ENCODE measurements at regions not wholly inside any gene's neighbourhood (a gene's known extent, or its start where the extent isn't known, plus 50 kb on each side); places are given as distances from the start of the nearest gene placed in this dataset.
"Not testable (repeated sequence)": the region's sequence is repeated elsewhere in the genome, so short reads cannot be mapped to it uniquely, and the experiment has no call there.

DNA sequence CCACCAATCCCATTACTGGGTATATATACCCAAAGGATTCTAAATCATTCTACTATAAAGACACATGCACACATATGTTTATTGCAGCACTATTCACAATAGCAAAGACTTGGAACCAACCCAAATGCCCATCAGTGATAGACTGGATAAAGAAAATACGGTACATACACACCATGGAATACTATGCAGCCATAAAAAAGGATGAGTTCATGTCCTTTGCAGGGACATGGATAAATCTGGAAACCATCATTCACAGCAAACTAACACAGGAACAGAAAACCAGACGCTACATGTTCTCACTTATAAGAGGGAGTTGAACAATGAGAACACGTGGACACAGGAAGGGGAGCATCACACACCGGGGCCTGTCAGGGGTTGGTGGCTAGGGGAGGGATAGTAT lies 154.3 kb downstream of the TPBG start:
- DNase-seq, result not testable (repeated sequence)

DNA sequence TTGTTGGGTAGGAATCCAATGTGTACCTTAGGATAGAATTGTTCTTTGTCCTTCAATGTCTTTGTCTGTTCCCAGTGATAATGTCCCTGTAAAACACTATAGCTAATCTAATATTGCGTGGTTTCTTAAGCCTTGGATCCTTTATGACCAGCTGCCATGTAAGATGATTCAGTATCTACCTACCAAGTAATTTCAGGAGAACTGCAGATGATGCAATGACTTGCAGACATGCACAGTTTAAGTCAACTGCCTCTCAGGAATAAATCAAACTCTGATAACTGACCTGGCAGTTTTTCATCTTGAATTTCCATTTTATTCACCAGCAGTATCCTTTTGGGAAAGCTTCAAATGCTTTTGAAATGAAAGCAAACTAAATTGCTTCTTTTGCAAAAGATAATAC lies 157.8 kb downstream of the TPBG start:
- DNase-seq, result no peak

GRCh38 chr6:82521861-82522260 lies 158.2 kb downstream of the TPBG start:
- no peak for DNase-seq

DNA sequence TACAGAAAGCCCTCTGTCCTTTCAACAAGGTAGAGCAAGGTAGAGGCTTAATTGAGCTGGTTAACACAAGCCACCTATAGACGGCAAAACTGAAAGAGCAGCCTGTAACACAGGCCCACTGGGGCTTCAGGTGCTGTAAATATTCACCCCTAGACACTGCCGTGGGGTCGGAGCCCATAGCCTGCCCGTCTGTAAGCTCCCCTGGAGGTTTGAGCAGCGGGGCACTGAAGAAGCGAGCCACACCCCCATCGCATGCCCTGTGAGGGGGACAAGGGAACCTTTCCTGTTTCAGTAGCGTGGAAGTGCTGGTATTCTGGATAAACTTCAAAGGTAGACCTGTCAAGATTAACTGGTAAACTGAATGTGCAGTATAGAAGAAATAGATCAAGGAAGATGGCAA lies 160.4 kb downstream of the TPBG start:
- no peak for DNase-seq

DNA sequence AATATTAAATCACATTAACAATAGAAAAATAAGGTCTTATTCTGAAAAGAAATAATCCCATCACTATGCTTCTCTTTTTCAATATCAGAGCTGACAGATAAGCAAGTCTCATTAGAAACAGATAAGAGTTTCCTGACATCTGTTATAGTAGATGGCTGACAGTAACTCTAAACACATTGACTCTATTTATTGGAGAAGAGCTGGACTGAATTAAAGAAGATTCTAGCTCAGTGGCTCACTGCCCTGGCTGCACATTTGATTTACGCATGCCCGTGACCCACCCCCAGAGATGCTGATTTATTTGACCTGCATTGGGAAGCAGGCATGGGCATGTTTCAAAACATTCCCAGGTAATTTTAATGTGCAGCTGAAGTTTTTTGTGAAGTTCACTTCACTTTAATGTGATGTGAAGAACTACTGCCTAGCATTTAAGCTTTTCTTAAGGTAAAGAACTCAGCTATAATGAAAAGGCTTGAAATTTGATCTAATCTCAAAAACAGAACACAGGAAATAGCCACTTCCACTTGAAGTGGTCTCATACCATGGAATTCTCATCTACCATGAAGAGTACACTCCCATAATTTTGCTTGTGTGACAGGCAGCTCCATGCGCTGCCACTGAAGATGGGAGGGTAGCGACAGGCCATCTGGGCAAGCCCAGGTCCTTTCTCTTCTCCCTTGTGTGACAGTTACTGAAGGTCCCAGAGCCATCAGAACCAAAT lies 162.3 kb downstream of the TPBG start:
- DNase-seq, result no peak

DNA sequence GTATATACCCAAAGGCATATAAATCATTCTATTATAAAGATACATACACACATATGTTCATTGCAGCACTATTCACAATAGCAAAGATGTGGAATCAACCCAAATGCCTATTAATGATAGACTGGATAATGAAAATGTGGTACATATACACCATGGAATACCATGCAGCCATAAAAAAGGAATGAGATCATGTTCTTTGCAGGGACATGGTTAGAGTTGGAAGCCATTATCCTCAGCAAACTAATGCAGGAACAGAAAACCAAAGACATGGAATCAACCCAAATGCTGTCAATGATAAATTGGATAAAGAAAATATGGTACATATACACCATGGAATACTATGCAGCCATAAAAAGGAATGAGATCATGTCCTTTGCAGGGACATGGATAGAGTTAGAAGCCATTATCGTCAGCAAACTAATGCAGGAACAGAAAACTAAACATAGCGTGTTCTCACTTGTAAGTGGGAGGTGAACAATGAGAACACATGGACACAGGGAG lies 166.4 kb downstream of the TPBG start:
- DNase-seq, result not testable (repeated sequence)

DNA sequence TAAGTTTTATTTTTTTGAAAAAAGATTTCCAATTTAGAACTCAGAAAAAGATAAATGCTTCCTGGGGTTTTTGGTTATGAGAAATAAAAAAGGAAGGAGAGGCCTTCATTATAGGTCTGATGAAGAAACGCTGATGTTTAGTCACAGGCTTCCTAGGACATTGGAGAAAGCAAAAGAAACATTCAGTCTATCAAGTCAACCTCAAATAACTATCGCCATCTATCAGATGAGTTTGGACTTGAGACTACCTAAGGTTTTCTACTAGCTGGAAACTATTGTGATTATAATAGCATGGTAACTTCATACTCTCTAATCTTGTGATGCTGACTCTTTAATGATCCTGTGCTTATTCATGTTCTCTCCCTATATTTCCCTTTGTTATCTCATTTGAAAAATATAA lies 171.3 kb downstream of the TPBG start:
- no peak for DNase-seq

GRCh38 chr6:82549480-82549879 lies 185.9 kb downstream of the TPBG start:
- not testable (repeated sequence) for DNase-seq

GRCh38 chr6:82551311-82551710 lies 187.7 kb downstream of the TPBG start:
- DNase-seq, result not testable (repeated sequence)

- no peak for DNase-seq
Observed at GRCh38 chr6:82551831-82552230, 188.2 kb downstream of the TPBG start.

GRCh38 chr6:82553863-82554531 lies 190.4 kb downstream of the TPBG start:
- DNase-seq, result no peak

DNA sequence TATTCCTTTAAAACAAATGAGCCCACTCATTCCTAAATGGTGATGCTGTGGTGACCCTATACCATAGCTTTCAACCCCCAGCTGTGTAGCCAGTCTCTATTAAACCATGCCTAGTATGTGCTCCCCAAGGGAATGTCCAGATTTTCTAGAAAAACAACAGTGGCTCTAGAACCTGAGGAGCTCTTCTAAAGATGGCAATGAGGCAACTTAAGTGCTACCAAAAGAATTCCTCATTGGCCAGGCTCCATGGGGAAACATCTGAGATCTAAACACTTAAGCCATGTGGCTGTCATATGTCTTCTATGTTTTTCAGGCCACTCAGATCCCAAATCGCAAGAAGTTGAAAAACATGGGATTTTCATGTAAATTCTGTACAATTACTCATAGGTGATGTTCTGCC lies 191.0 kb downstream of the TPBG start:
- DNase-seq, result no peak

DNA sequence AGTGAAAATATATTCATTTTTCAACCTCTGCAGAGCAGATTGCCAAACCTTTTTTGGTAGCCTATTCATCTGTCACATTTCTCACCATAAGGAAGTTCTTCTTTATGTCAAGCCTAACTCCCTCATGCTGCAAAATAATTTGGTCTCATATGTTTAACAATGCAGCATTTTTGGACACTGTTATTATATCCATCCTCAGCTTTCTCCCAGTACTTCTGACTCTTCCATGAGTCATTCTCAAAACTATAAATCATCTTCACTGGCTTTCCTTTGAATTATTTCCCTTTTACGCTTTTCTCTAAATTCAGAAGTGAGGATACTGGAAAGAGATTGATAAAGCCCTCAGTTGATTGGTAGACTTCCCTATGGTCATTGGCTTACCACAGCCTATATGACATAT lies 192.2 kb downstream of the TPBG start:
- no peak for DNase-seq

DNA sequence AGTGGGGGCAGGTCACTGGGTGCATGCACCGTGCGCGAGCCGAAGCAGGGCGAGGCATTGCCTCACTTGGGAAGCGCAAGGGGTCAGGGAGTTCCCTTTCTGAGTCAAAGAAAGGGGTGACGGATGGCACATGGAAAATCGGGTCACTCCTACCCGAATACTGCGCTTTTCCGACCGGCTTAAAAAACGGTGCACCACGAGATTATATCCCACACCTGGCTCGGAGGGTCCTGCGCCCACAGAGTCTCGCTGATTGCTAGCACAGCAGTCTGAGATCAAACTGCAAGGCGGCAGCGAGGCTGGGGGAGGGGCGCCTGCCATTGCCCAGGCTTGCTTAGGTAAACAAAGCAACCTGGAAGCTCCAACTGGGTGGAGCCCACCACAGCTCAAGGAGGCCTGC lies 194.9 kb downstream of the TPBG start:
- DNase-seq, result not testable (repeated sequence)

DNA sequence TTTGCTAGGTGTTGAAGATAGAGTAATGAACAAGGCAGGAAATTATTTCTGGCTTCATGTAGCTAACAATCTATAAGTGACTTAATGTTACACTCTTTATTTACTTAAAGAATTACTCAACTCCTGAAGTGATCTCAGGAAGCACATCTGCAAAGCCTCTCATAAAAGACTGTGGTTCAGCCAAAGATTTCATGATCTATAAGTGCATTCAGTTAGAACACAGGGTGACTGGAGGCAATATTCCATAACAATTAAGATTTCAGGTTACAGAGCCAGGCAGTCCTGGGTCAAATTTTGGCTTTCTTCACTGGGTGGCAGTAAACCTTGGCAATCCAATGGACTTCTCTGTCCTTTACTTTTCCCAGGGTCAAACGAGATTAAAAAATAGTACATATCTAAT lies 204.0 kb downstream of the TPBG start:
- DNase-seq, result no peak

DNA sequence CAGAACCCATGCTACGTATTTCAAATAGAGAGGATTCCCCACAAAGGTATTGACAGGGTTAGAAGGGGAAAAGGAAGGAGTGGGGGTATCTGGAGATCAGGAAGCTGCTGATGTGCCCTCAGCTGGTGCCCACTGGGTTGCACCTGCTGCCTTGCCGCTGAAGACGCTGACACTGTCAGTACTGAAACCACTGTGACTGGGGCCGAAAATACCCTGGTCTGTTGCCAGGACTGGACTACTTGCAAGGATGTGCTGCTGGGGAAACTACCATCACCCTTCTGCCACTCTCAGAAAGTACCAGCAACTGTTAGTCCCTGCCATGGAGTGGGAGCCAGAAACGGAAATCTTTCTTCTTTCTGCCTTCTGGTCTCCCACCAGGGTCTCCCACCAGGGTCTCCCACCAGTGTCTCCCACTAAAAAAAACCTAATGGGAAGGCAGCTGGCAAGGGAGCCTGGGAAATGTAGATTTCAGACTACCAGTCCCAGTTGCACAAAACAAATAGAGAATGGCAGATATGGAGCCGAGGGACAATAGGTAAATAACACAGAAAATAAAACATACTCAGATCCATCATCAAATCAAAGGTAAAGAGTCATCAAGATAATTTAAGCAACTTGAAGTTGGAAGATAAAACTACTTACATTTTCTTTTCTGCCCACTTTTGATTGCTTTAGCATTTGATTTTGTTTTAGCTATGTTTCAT lies 204.8 kb downstream of the TPBG start:
- no peak for DNase-seq

GRCh38 chr6:82569022-82569421 lies 205.4 kb downstream of the TPBG start:
- no peak for DNase-seq

GRCh38 chr6:82570083-82570482 lies 206.5 kb downstream of the TPBG start:
- DNase-seq, result no peak

GRCh38 chr6:82571455-82571854 lies 207.8 kb downstream of the TPBG start:
- no peak for DNase-seq

GRCh38 chr6:82573254-82573972 lies 209.8 kb downstream of the TPBG start:
- no peak for DNase-seq

GRCh38 chr6:82576284-82576683 lies 212.7 kb downstream of the TPBG start:
- DNase-seq, result no peak

DNA sequence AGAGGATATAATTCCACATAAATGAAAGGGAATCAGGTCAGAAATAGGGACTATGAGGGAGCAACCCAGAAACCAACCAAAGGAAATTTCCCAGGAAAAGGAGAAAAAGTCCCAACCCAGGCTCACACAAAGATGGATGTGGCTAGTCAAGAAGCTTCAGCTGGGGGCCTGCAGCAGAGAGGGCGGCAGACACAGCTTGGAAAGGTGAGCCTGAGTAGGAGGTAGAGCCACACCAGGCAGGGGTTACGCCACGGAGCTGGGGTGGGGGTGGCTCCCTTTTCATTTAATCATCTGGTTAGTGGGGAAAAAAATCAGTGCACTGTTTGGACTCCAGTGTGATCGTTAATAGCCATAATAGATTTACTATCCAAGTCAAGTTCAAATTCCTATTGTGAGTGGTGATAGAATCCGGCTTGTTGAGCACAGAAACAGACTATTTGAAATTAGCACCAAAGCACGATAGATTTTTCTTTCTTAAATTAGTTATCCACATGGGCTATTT lies 220.6 kb downstream of the TPBG start:
- DNase-seq, result no peak

- DNase-seq, result no peak
Observed at GRCh38 chr6:82584856-82585255, 221.2 kb downstream of the TPBG start.

All from CD4-positive, alpha-beta T cell treated with Interleukin-12 subunit alpha and Interleukin-12 subunit beta, for 1 hour (primary cell).